Mesodermal cell (in vitro differentiated cells): ENCODE measurements at regions not wholly inside any gene's neighbourhood (a gene's known extent, or its start where the extent isn't known, plus 50 kb on each side); places are given as distances from the start of the nearest gene placed in this dataset.
A peak's percentile ranks its signal among the peaks of the same experiment; 100 is the strongest.

Experiments used
- H3K27ac ChIP-seq: 2 replicates; pipeline ENCODE4 v1.7.0; 2013; ENCODE audit warnings: mild to moderate bottlenecking, low read depth, low read length, moderate library complexity; ENCODE audit not compliant: severe bottlenecking
- H3K36me3 ChIP-seq: 2 replicates; pipeline ENCODE4 v1.7.1; 2013; ENCODE audit warnings: mild to moderate bottlenecking, low read length, moderate library complexity; ENCODE audit not compliant: control insufficient read depth, insufficient read depth
- H3K4me1 ChIP-seq: one replicate; pipeline ENCODE4 v1.7.1; 2013; ENCODE audit warnings: mild to moderate bottlenecking, low read length; ENCODE audit not compliant: insufficient read depth, control insufficient read depth, poor library complexity, severe bottlenecking
- H3K4me3 ChIP-seq: 2 replicates; pipeline ENCODE4 v1.7.0; 2013; ENCODE audit warnings: low read length, control low read depth, mild to moderate bottlenecking; ENCODE audit not compliant: insufficient read depth, poor library complexity, severe bottlenecking; ENCODE audit errors: extremely low read depth
- H3K9me3 ChIP-seq: 2 replicates; pipeline ENCODE4 v1.7.1; 2013; ENCODE audit warnings: mild to moderate bottlenecking, low read length, moderate library complexity; ENCODE audit not compliant: control insufficient read depth
- WGBS, 2 experiments: methylation state at CpG; one replicate each; pipeline ENCODE4 v1.1.5; 2013; ENCODE audit warnings: missing lambda C conversion rate in 2 of 2; ENCODE audit not compliant: insufficient coverage in 2 of 2; 5-methylcytosine and 5-hydroxymethylcytosine counted together

- no peaks in the 10 kb centered on the region for H3K36me3 ChIP-seq
- H3K4me3 ChIP-seq = no peak overlapping the region
- no peaks in the 10 kb centered on the region for H3K4me1 ChIP-seq
- 100% methylated on average over 1 of the region's 1 CpG for WGBS, 2 experiments
- no peaks in the 10 kb centered on the region for H3K9me3 ChIP-seq
- no peak overlapping the region for H3K27ac ChIP-seq
These were observed 389.4 kb upstream of the SLC24A2 start for GRCh38 chr9:20178197-20178596.

- Histone ChIP-seq H3K27ac (no peak overlapping the region), H3K4me3 (no peak overlapping the region), H3K9me3 (peaks cover 26% of the 10 kb centered on the region), H3K4me1 (no peaks in the 10 kb centered on the region), H3K36me3 (no peaks in the 10 kb centered on the region)
- 94% methylated on average over 3 of the region's 3 CpGs; no CpG with 5 or more reads in 1 of the 2 experiments for WGBS, 2 experiments
These were observed 381.3 kb upstream of the SLC24A2 start for GRCh38 chr9:20170122-20170521.

- H3K4me3 ChIP-seq = no peak overlapping the region
- H3K27ac ChIP-seq = no peak overlapping the region
- no peaks in the 10 kb centered on the region for H3K36me3 ChIP-seq
- WGBS, 2 experiments = 80 to 100% methylated on average over 1 of the region's 3 CpGs
- H3K4me1 ChIP-seq = no peaks in the 10 kb centered on the region
- no peaks in the 10 kb centered on the region for H3K9me3 ChIP-seq
These were observed 363.4 kb upstream of the SLC24A2 start for GRCh38 chr9:20152151-20152725.

- WGBS, 2 experiments = 96 to 100% methylated on average over 1 to 2 of the region's 2 CpGs
- Histone ChIP-seq H3K4me3 (no peak overlapping the region), H3K9me3 (no peaks in the 10 kb centered on the region), H3K4me1 (no peaks in the 10 kb centered on the region), H3K36me3 (no peaks in the 10 kb centered on the region), H3K27ac (no peak overlapping the region)
These were observed 359.6 kb upstream of the SLC24A2 start for GRCh38 chr9:20148416-20148815.

- Histone ChIP-seq H3K4me3 (no peak overlapping the region), H3K27ac (peak overlapping the region; percentile 30), H3K36me3 (no peaks in the 10 kb centered on the region), H3K9me3 (no peaks in the 10 kb centered on the region), H3K4me1 (no peaks in the 10 kb centered on the region)
- 70 to 91% methylated on average over 6 to 7 of the region's 7 CpGs for WGBS, 2 experiments
These were observed 355.4 kb upstream of the SLC24A2 start for GRCh38 chr9:20144197-20144596.

GRCh38 chr9:20139763-20140290, 351.0 kb upstream of the SLC24A2 start:
- H3K9me3 ChIP-seq = no peaks in the 10 kb centered on the region
- H3K36me3 ChIP-seq = no peaks in the 10 kb centered on the region
- no peak overlapping the region for H3K4me3 ChIP-seq
- H3K27ac ChIP-seq = no peak overlapping the region
- no peaks in the 10 kb centered on the region for H3K4me1 ChIP-seq
- WGBS, 2 experiments = 85 to 96% methylated on average over 7 of the region's 9 CpGs

DNA sequence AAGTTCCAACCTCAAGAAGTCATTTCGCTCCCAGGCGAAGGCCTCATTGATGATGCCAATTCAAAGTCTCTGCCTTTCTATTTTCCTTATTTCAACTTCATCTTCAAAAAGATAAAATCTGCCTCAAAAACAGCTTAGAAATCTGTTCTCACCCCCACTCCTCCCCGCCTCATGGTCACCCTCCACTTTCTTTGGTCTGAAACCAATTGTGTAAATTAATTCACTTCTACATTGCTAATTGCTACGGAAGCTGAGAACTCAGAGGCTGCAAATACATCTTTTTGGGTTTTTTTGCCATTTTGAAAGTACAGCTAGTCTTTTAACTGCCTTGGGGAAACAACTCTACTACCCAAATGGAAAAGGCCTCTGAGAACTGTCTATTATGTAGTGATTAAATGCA, 350.0 kb upstream of the SLC24A2 start:
- H3K4me3 ChIP-seq = no peak overlapping the region
- no peaks in the 10 kb centered on the region for H3K4me1 ChIP-seq
- 93 to 100% methylated on average over 3 to 4 of the region's 4 CpGs for WGBS, 2 experiments

GRCh38 chr9:20138116-20138515, 349.3 kb upstream of the SLC24A2 start:
- Histone ChIP-seq H3K4me3 (no peak overlapping the region), H3K4me1 (no peaks in the 10 kb centered on the region), H3K36me3 (no peaks in the 10 kb centered on the region), H3K9me3 (no peaks in the 10 kb centered on the region), H3K27ac (no peak overlapping the region)

More for the DNA sequence above, 350.0 kb upstream of the SLC24A2 start:
- Histone ChIP-seq H3K9me3 (no peaks in the 10 kb centered on the region), H3K27ac (no peak overlapping the region), H3K36me3 (no peaks in the 10 kb centered on the region)

GRCh38 chr9:20137425-20137824, 348.6 kb upstream of the SLC24A2 start:
- Histone ChIP-seq H3K4me1 (no peaks in the 10 kb centered on the region), H3K4me3 (no peak overlapping the region), H3K36me3 (no peaks in the 10 kb centered on the region), H3K9me3 (no peaks in the 10 kb centered on the region), H3K27ac (no peak overlapping the region)
- 71% methylated on average over 1 of the region's 1 CpG; no CpG with 5 or more reads in 1 of the 2 experiments for WGBS, 2 experiments

GRCh38 chr9:20135119-20135697, 346.4 kb upstream of the SLC24A2 start:
- Histone ChIP-seq H3K9me3 (no peaks in the 10 kb centered on the region), H3K4me3 (no peak overlapping the region), H3K36me3 (no peaks in the 10 kb centered on the region), H3K27ac (no peak overlapping the region), H3K4me1 (no peaks in the 10 kb centered on the region)
- 100% methylated on average over 3 to 6 of the region's 7 CpGs for WGBS, 2 experiments

DNA sequence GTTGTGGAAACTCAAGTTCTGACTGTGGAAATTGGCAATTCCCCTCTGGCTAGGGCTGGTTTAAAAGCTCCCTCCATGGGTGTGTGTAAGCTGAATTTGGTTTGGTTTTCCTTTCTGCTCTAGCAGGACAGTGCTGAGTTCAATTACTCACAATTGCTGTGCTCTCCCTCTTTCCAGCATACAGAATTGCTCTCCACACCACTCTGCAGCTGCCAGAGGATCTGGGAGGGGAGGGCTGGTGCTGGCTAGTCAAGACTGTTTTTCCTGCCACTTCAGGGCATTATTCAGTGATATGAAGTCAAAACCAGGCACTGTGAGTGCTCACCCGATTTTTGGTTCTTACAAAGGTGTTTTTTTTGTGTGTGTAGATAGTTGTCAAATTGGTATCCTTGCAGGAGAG, 336.9 kb upstream of the SLC24A2 start:
- Histone ChIP-seq H3K36me3 (no peaks in the 10 kb centered on the region), H3K4me3 (no peak overlapping the region), H3K27ac (no peak overlapping the region), H3K4me1 (no peaks in the 10 kb centered on the region), H3K9me3 (no peaks in the 10 kb centered on the region)
- 60% methylated on average over 1 of the region's 1 CpG; no CpG with 5 or more reads in 1 of the 2 experiments for WGBS, 2 experiments
